NCI-H774 (cell line): ENCODE measurements at regions not wholly inside any gene's neighbourhood (a gene's known extent, or its start where the extent isn't known, plus 50 kb on each side); places are given as distances from the start of the nearest gene placed in this dataset.
"Not testable (repeated sequence)": the region's sequence is repeated elsewhere in the genome, so short reads cannot be mapped to it uniquely, and the experiment has no call there.

Source experiments
- DNase-seq: peaks from one replicate; lab custom pipeline; 2025; lab: John Stamatoyannopoulos, UW

DNA sequence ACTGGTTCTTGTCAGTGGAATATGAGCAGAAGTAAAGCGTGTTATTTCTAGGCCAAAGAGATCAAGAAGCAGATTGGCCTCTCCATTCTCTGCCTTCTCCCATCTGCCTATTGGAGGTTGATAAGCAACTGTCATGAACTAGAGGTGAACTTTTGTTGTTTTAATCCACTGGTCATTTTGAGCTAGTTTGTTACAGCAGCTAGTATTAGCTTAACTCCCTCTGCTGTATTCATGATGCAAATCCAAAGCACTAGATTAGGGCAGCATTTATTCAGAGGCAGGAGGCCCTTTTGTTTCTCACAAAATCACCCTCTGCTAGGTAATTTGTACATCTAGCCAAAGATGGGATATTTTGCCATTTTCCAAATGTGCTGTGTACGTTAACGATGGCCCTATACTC lies 97.3 kb upstream of the DPT start:
- no peak for DNase-seq

DNA sequence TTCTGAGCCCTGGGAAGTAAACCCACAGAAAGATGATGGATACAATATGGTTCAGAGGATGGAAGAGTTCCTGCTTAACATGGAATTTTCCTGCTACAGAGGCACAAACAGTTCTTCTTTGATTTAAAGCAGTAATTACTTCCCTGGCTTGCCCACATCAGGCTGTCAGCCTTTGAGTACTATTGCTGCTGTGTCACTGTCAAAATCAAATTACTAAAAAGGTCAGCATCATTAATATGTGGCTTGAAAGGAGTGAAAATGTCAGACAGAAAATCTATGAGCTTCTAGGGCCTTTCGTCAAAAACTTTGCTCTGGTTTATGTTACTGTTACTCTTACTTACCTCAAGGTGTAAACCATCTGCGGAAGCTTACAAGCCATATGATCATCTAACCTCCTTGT lies 98.6 kb upstream of the DPT start:
- DNase-seq: no peak

DNA sequence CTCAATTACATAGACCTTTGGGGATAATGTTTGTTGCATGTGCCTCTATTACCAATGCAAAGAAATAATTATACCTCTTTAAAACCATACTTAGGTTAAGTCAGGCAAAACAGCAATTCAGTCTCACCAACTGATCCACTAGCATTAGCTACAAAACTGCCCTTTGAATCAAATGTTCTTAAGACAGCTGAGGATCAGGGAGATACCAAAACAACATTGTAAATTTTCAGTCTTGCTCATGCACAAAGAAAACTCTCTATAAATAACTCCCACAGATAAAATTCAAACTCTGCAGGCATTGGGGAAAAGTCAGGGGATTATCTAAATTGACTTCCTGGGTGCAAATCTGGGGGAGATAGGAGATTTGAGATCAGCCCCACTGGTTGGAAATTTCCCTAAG lies 100.9 kb upstream of the DPT start:
- no peak for DNase-seq

DNA sequence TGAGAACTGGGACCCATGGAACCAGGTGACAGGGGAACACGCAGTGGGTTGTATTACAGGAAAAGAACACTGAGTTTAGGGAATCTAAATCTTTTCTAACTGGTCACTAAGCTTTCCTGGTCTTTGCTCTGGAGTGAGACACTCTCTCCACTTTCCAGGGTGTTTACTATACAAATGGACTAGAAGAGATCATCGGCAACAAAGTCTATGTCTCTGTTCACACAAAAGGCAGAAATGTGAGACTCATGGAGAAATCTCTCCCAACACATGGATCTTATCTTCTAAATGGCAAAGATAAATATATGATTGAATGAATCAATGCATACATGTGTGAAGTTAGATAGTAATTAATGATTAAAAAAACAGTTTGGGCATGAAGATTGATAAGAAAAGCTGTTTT lies 101.6 kb upstream of the DPT start:
- DNase-seq: no peak

DNA sequence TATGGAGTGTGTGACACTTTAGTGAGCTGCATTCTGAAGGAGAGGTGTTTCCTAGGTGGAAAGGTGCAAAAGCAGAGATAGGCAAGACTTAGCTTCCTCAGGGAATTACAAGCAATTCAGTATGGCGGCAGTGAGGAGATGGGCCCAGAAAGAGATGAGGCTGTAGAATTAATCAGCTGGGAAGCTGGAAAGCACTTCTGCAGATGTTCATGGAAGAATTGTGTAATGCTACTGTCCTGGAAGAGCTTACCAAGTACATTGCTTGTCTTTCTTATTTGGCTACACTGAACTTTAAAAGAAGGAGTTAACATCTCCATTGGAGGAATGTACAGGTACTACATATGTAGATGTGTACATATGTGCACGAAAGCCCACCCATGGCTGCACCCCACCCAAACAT lies 103.7 kb upstream of the DPT start:
- DNase-seq: no peak

DNA sequence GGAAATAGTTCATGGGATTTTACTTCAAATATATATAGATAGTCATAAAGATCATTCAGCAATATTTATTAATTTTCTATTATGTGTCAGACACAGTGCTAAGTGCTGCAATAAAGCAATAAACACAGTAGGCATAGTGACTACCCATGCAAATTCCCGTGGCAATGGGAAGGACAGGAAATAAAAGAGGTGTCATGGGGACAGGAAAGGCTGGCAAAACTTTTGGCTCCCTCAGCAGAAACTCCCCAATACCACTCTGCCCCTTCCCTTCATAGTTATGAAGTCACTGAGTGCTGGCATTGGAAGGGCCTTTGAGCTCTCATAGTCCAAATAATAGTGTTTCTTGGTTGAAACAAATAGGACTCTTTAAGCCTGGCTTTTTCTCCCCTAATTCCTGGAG lies 104.4 kb upstream of the DPT start:
- no peak for DNase-seq

DNA sequence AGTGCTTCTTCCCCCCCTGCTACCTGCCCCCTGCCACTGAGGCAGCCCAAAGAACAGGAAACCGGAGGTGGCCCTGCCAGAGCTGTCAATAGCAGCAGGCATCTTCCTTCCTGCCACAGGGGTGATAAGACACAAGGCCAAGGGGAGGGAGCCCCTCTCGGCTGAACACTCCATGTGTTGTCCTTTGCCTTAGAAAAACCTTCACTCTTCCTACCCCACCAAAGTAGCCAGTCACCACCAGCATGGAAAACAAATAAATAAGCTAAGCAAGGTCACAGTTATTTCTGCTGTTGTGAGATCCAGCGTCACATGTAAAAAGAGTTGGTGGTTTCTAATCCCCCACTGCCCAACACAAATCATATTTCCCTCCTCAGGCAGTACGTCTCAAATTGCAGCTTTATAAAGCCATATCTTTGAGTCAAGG lies 104.8 kb upstream of the DPT start:
- DNase-seq: no peak

DNA sequence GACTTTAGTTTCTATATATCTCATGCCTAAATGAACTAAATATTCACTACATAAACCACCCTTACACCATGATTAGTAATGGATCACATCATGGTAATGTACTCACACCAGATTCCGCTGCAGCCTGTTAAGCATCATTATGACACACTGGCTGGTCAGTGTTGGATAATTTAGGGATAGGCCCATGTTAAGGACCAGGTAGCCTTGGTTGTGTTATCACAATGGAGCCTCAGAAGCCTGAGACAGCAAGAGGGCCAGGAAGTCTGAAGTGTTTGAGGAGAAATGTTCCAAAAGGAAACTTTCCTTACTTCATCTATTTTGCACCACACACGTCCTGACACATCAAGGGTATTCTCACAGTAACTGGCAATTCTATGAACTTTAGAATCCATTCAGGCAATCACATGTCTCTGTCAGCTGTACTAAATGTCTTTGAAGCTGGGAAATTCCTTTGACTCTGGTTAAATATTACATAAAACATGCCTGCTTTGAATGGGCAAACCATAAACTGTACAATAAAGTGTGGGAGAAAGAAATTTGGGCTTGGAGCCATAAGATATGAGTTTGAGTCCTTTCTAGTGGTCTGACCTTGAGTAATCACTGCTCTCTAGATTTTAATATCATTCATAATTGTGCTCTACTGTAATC lies 105.3 kb upstream of the DPT start:
- no peak for DNase-seq

DNA sequence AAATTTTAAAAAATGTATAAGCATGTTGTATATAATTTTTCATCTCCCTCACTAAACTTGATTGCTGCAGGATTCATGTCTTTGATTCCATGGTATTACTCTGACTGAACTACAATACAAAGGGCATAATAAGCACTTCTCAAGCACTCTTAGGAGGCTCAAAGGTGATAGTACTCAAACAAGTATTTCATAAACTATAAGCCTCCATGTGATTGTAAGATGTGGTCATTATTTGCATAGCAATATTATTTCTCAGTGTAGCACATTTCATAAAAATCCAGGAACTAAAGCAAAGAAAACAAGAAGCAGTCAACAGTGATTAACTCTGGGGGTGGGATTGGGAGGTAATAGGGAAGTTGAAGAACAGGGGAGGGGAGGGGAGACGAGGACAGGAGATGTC lies 106.2 kb upstream of the DPT start:
- DNase-seq: no peak

DNA sequence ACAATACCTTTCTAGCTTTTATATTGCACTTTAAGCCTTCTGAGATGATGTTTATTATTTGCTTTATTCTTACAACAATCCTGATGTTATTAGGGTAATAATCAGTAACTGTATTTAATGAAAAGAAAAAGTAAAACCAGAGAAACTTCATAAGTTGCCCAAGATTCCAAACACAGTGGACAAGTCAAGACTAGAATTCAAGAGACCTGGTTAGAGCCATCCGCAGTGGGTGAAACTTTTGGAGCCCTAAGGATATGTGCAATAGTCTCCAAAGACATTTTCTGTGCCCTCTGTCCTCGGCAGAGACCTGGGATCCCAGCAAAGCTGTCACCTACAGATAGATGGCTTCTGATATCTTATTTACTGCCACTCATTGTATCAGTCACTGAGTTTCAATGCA lies 106.8 kb upstream of the DPT start:
- no peak for DNase-seq

DNA sequence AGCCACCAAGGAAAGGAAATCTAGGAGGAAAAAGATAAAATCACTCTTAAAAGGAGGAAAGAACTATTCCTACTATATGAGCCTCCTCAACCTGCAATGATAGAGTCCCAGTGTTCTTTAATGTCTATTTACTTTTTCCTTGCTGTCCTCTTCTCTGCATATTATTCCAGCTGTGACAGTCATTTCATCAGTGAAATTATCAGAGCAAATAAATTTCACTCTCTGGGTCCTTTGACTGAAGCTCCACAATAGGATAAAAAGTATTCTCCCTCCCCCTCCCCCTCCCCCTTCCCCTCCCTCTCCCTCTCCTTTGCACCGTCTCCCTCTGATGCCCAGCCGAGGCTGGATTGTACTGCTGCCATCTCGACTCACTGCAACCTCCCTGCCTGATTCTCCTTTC lies 107.5 kb upstream of the DPT start:
- no peak for DNase-seq

DNA sequence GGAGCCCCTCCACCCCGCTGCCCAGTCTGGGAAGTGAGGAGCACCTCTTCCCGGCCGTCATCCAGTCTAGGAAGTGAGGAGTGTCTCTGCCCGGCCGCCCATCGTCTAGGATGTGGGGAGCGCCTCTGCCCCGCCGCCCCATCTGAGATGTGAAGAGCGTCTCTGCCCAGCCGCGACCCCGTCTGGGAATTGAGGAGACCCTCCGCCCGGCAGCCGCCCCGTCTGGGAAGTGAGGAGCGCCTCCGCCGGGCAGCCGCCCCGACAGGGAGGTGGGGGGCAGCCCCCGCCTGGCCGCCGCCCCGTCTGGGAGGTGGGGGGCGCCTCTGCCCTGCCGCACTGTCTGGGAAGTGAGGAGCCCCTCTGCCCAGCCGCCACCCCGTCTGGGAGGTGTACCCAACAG lies 108.2 kb upstream of the DPT start:
- not testable (repeated sequence) for DNase-seq

DNA sequence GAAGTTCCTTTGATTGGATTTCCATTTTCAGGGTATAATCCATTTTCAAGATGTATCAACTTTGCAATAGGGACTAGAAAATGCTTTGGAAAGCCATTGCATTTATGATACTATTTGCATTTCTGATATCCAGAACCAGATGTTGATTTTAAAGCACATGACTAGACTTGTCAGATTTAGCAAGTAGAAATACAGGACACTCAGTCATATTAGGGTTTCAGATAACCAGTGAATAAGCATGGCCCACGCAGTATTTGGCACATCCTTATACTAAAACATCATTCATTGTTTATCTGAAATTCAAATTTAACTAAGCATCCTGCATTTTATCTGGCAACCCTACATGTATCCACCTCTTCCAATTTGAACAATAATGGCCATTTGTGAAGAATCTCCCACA lies 113.3 kb upstream of the DPT start:
- no peak for DNase-seq

DNA sequence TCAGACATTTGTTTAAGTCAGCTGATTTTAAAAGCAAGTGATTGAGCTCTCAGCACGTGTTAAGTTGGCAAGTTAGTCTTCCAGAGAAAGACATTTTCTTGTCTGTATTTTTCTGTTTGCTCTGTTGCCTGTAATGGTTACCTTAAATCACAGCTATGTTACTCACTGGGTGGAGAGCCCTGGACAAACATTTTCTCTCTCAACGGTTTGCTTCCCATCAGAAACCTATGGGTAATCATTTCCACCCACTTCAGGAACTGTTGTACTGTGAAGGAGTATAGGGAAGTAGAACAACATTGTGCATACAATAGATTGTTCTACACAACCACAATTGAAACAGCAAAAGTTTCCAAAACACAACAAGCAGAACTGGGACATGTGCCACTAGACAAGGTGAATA lies 113.9 kb upstream of the DPT start:
- no peak for DNase-seq

DNA sequence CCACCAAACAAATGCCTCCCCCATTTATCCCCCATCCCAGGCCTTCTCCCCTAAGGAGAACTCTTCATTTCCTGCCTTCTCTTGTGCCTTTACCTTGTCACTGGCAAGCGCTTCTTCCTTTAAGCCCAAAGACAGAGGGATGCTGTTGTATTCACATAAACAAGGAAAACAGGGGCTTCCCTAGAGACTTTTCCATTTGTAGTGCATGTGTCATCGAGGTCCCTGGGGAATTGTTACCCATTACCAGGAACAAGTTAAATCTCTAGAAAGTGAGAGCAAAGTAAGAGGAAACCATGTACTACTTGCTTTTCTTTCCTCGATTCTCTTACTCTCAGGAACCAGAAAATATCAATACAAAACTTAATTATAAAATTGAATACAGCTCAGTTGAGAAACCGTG lies 114.4 kb upstream of the DPT start:
- DNase-seq: no peak

DNA sequence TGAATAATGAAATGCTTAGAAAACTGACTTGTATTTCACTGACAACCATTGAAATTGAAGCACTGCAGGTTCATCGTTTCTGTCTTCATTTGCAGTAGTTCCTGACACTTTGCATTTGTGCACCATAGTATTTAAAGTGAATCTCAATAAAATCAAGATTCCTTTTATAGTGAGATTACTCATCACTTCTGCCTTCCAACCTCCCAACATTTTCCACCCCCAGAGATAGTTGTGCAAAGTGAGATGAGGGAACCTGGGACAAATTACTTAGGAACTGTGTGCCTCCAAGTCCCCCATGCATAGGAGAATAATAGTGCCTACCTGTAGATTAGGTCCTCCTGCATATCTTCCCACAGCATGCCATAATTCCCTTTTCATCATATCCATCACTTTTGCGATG lies 114.9 kb upstream of the DPT start:
- no peak for DNase-seq

DNA sequence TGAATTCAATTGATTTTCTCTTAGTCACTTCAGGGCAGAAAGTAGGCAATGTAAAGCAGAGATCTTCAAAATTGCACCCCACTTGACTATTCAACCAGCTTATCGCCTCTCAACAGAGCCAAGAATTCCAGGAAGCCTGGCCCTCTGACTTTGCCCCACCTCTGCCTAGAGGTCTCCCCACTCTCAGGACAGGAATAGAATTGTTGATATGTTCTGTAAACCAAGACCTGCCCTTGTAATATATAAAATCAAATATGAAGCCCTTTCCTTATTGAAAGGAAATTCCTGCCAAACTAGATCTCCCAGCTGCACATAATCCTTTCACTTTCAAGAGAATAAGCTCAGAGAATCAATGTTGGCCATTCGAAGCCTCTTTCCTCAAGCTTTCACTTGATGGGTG lies 116.1 kb upstream of the DPT start:
- DNase-seq: no peak

DNA sequence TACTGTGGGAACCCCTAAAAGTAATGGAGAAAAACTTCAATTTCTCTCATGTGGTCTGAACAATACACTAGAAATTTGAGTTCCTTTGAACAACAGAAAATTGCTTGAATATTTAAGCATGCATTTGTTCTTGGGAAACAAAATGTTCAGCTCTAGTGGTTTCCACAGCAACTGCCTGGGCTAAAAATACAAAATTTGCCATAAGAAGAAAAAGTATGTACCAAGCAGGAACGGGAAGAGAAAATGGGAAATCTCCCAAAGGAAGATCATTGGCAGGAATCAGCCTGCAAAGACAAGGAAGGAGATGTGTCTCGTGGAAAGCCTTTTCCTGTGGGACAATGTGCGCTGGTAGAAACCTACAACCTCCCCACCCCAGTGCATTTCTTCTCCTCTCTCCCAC lies 119.0 kb upstream of the DPT start:
- DNase-seq: no peak

DNA sequence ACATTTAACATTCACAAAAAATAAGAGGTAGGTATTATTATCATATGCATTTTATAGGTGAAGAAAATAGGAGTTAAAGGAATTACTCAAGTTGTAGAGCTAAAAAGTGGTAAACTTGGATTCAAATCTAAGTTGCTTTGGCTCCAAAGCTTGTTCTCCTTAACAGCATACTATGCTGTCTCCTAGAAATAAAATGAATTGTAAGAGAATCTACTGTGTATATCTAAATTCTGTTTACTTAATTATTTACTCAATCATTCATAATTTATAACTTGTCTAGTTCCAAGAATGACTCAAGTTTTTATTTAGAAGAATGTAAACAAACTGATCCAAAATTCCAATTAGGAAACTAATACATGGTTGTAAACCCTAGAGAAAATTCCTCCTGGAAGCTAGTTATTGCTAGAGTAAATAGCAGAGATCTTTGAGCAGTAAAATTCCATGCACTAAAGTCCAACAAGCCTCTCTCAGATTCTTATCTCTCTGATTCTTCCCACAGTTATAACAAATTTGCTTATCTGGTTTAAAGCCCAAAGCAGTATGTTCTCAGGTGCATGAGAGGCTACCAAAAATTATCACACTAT lies 132.5 kb upstream of the DPT start:
- no peak for DNase-seq

DNA sequence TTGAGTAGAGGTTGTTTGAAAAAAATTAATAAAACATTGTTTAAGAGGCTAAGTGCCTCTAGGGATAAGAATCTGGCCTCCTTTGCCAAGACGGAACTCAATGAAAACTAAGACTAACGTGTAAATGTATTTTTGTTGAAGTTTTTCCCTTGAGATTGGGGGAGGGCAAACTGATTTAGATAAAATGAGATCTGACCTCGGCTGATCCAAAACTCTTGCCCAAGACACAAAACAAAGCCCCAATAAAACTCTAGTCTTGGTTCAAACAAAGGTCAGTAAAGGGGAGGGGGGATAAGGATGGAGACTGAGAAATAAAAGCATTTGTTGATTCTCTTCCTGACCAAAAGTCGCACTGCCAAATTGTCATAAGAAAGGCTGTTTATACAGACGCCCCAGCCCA lies 134.8 kb upstream of the DPT start:
- no peak for DNase-seq

DNA sequence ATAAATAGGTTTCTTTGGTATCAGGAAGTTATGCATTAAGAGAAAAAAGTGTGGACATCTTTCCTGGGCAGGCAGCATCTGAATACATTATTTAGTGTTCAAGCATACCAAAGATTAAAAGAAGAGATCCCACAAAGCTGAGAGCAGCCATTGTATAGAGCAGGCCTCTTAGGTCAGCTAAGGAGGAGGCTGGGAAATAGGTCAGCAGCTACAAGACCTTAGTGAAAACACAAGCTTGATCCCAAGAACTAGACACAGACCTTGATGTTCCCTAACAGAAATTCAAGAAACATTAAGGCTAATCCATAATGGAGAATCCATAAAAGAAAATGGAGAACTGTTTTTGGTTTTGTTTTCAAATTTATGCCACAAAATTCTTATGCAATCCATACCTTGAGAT lies 135.3 kb upstream of the DPT start:
- DNase-seq: no peak

DNA sequence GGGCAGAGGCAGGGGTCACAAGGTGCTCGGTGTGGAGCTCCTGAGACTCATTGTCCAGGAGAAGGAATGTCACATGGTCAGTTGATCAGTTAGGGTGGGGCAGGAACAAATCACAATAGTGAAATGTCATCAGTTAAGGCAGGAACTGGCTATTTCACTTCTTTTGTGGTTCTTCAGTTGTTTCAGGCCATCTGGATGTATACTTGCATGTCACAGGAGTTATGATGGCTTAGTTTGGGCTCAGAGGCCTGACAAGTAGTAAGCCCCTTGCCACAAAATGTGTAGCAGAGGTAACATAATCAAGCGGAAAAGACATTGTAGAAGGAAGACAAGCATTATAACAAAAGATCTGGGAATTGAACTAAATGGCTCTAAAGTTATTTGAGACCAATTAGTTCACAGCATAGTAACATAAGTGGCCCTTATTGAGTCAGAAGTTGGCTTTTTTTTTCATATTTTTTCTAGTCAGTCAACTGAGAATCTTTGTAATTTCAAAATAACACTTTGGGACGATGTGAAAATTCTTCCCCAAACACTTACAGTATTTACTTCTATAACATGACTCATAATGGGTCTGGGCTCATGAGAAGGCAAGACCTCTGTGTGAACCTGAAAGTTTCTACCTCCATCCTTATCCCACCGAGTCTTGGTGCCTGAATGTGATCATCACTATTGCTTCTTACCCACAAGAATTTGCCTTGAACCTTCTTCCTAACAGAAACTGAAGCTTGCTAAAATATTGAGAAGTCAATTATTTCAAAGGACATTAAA lies 137.0 kb upstream of the DPT start:
- DNase-seq: no peak

DNA sequence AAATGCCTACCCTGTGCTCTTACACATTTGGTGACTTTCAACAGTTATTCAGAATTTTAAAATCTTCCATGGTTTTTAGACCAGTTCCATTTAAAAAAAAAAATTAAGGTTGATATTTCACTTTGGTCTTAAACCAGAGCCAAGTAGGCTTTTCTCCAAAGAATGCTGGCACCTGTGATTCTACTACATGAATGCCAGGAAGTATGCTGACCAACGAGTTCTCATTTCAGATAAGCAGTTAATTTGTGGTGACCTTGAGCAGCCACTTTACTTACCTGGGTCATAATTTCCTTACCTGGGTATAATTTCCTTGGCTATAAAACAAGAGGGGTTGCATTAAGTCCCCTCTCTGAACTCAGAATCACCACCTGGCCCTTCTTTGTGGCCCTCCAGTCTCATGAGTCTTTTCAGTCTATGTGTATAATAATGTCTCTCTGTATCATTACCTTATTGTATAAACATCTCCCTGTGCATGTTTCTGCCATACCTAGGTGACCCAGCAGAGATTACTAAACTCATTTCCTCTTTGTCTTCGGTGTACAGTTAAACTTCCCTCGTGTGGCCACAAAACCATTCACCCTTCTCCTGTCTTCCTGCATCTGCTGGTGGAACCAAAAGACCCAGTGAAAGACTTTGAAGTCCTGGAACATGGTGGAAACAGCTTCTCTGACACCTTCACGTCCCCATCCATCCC lies 139.1 kb upstream of the DPT start:
- no peak for DNase-seq
